A549 (cell line): ENCODE measurements at regions not wholly inside any gene's neighbourhood (a gene's known extent, or its start where the extent isn't known, plus 50 kb on each side); places are given as distances from the start of the nearest gene placed in this dataset.
A peak's percentile ranks its signal among the peaks of the same experiment; 100 is the strongest.

ENCODE experiments used
- ATAC-seq, 2 experiments: fragments of 200-7000 bp in 1 of 2; fragments of >200 bp in 1 of 2; cut with Nextera tagmentation in 1 of 2; cut with Tn5 transposase in 1 of 2; 3 replicates each; pipeline versions ENCODE4 v1.8.0 to v1.9.1; 2018 to 2020; ENCODE audit warnings: mild to moderate bottlenecking in 1 of 2, moderate library complexity in 1 of 2
- CTCF ChIA-PET: fragments of 300-600 bp; sonication (Branson Sonifier 250); formaldehyde crosslinking; extraction: SDS; loops from one replicate; lab custom pipeline; 2021; ENCODE audit warnings: antibody characterized with exemption, inconsistent platforms; lab: Yijun Ruan, JAX
- POLR2A ChIA-PET: fragments of 350-600 bp; formaldehyde crosslinking; extraction: SDS; loops from one replicate; lab custom pipeline; 2021; ENCODE audit warnings: antibody characterized with exemption, inconsistent platforms; lab: Yijun Ruan, JAX
- DNase-seq, 2 experiments: peaks; one replicate each; pipeline versions ENCODE4 v3.0.0 to v3.0.0-alpha.2; 2011 to 2016; ENCODE audit warnings: low read depth in 1 of 2, low spot score in 1 of 2
- FAIRE-seq: peaks from 2 replicates; lab custom pipeline; 2011; peaks lifted over from hg19 to GRCh38; lab: Jason Lieb, UNC
- H3K27ac ChIP-seq, 2 experiments: fragments of >200 bp; sonication (Bioruptor Twin); formaldehyde crosslinking; 3 replicates each; pipeline ENCODE4 v1.5.1; 2016 to 2017
- H3K4me1 ChIP-seq: fragments of >200 bp; sonication (Bioruptor Twin); formaldehyde crosslinking; 3 replicates; pipeline ENCODE4 v1.6.1; 2016
- H3K4me2 ChIP-seq: fragments of >200 bp; sonication (Bioruptor Twin); formaldehyde crosslinking; 3 replicates; pipeline ENCODE4 v1.6.1; 2016
- H3K4me3 ChIP-seq: fragments of >200 bp; sonication (Bioruptor Twin); formaldehyde crosslinking; 3 replicates; pipeline ENCODE4 v1.5.1; 2016
- H3K9me3 ChIP-seq: fragments of >200 bp; sonication (Bioruptor Twin); formaldehyde crosslinking; 3 replicates; pipeline ENCODE4 v1.6.1; 2016
- BCL3 ChIP-seq: fragments of >200 bp; sonication (Bioruptor Twin); formaldehyde crosslinking; IDR thresholded peaks from 3 replicates; pipeline ENCODE4 v1.6.1; 2016
- CEBPB ChIP-seq, 2 experiments: fragments of >200 bp in 1 of 2; sonication (Bioruptor Twin) in 1 of 2; formaldehyde crosslinking in 1 of 2; IDR thresholded peaks; 2 replicates each; pipeline ENCODE4 v1.6.1; 2012 to 2016
- CTCF ChIP-seq: fragments of >200 bp; sonication (Bioruptor Twin); formaldehyde crosslinking; IDR thresholded peaks from 3 replicates; pipeline ENCODE4 v1.5.1; 2016
- E2F6 ChIP-seq: IDR thresholded peaks from 2 replicates; pipeline ENCODE4 v1.6.1; 2012; ENCODE audit warnings: low read depth, borderline replicate concordance
- EP300 ChIP-seq, 2 experiments: fragments of >200 bp; sonication (Bioruptor Twin); formaldehyde crosslinking; IDR thresholded peaks; 2 replicates in 1 of 2; 3 replicates in 1 of 2; pipeline ENCODE4 v1.6.1; 2016 to 2017
- FOSL2 ChIP-seq, 2 experiments: fragments of 450-650 bp in 1 of 2; fragments of >200 bp in 1 of 2; sonication (Bioruptor Twin) in 1 of 2; formaldehyde crosslinking; IDR thresholded peaks; 2 replicates each; pipeline versions ENCODE4 v1.5.0 to v1.6.1; 2016 to 2020; ENCODE audit warnings: mild to moderate bottlenecking in 1 of 2, moderate library complexity in 1 of 2
- FOXS1 ChIP-seq: fragments of 250-450 bp; sonication (Bioruptor Pico); IDR thresholded peaks from 2 replicates; pipeline ENCODE4 v1.5.0; 2020; ENCODE audit warnings: mild to moderate bottlenecking, moderate library complexity
- HDAC2 ChIP-seq: fragments of 200-600 bp; sonication (generic); IDR thresholded peaks from 2 replicates; pipeline ENCODE4 v1.6.1; 2016
- HES2 ChIP-seq: fragments of >200 bp; sonication (Bioruptor Twin); formaldehyde crosslinking; IDR thresholded peaks from 2 replicates; pipeline ENCODE4 v1.6.1; 2016
- HMGXB4 ChIP-seq: fragments of 250-450 bp; sonication (Bioruptor Pico); IDR thresholded peaks from 2 replicates; pipeline ENCODE4 v1.5.0; 2021; ENCODE audit warnings: mild to moderate bottlenecking, moderate library complexity, borderline replicate concordance
- HOXB5 ChIP-seq: fragments of 250-450 bp; sonication (Bioruptor Pico); IDR thresholded peaks from 2 replicates; pipeline ENCODE4 v1.5.0; 2020; ENCODE audit warnings: mild to moderate bottlenecking, moderate library complexity
- JUN ChIP-seq, 2 experiments: fragments of >200 bp; sonication (Bioruptor Twin); formaldehyde crosslinking; IDR thresholded peaks; 2 replicates in 1 of 2; 3 replicates in 1 of 2; pipeline ENCODE4 v1.6.1; 2016 to 2017
- KDM1A ChIP-seq: fragments of 200-600 bp; sonication (generic); IDR thresholded peaks from 2 replicates; pipeline ENCODE4 v1.6.1; 2016; ENCODE audit warnings: low read depth, mild to moderate bottlenecking
- MAFK ChIP-seq: fragments of 450-650 bp; IDR thresholded peaks from 2 replicates; pipeline ENCODE4 v1.6.1; 2014; ENCODE audit not compliant: partially characterized antibody
- MAZ ChIP-seq: fragments of 150-350 bp; IDR thresholded peaks from 2 replicates; pipeline ENCODE4 v1.6.1; 2014; ENCODE audit warnings: antibody characterized with exemption, low read depth, low read length, borderline replicate concordance
- NFE2L2 ChIP-seq: fragments of 150-350 bp; conservative IDR thresholded peaks from 2 replicates; pipeline ENCODE4 v1.6.1; 2014; ENCODE audit warnings: low read length
- PHF8 ChIP-seq: fragments of 200-600 bp; sonication (generic); IDR thresholded peaks from 2 replicates; pipeline ENCODE4 v1.6.1; 2016; ENCODE audit warnings: low read depth, mild to moderate bottlenecking, antibody characterized with exemption, moderate library complexity, borderline replicate concordance
- POLR2A ChIP-seq: IDR thresholded peaks from 2 replicates; pipeline ENCODE4 v1.6.1; 2012; ENCODE audit warnings: mild to moderate bottlenecking, low read length
- RNF2 ChIP-seq: fragments of 200-600 bp; sonication (generic); IDR thresholded peaks from 2 replicates; pipeline ENCODE4 v1.6.1; 2016; ENCODE audit warnings: low read depth, mild to moderate bottlenecking, antibody characterized with exemption, moderate library complexity, borderline replicate concordance
- SREBF2 ChIP-seq: fragments of 450-650 bp; IDR thresholded peaks from 2 replicates; pipeline ENCODE4 v1.6.1; 2014; ENCODE audit warnings: mild to moderate bottlenecking, moderate library complexity
- TP53 ChIP-seq: fragments of 250-450 bp; sonication (Bioruptor Pico); IDR thresholded peaks from 2 replicates; pipeline ENCODE4 v1.5.0; 2021; ENCODE audit warnings: mild to moderate bottlenecking, moderate library complexity
- USF2 ChIP-seq: fragments of 450-650 bp; IDR thresholded peaks from 2 replicates; pipeline ENCODE4 v1.6.1; 2014; ENCODE audit warnings: antibody characterized with exemption
- ZSCAN20 ChIP-seq: fragments of 250-450 bp; sonication (Bioruptor Pico); IDR thresholded peaks from 2 replicates; pipeline ENCODE4 v1.8.0; 2022; ENCODE audit warnings: mild to moderate bottlenecking, moderate library complexity
- WGBS: methylation state at CpG from one replicate; pipeline ENCODE4 v1.1.6; 2017; ENCODE audit errors: missing lambda C conversion rate; 5-methylcytosine and 5-hydroxymethylcytosine counted together

- CTCF ChIA-PET: no interaction called here
- POLR2A ChIA-PET: no interaction called here
- no peak overlapping the region for H3K27ac ChIP-seq
- no peak for ATAC-seq
- H3K4me1 ChIP-seq: no peaks in the 10 kb centered on the region
- H3K9me3 ChIP-seq: no peaks in the 10 kb centered on the region
- no peak for DNase-seq
- TF ChIP-seq KDM1A: no peak
- TF ChIP-seq FOSL2 (IDR thresholded peaks at IDR 0.05): no peak
- TF ChIP-seq FOSL2 (CRISPR knock-in tag; IDR thresholded peaks at IDR 0.05): 0 out of 2 replicates have a peak, but pooled peaks have one; percentile 4
- no peak for FAIRE-seq
- no peak overlapping the region for H3K4me3 ChIP-seq
- no peak overlapping the region for H3K4me2 ChIP-seq
Measured at GRCh38 chr16:73697336-73697735, 599.3 kb upstream of the PSMD7 start.

- no peak for TF ChIP-seq CTCF
- no peak for TF ChIP-seq MAFK
- no peak for TF ChIP-seq HOXB5 (CRISPR knock-in tag)
- no peak for TF ChIP-seq EP300 (IDR thresholded peaks at IDR 0.05)
- TF ChIP-seq NFE2L2: no peak
- TF ChIP-seq BCL3: no peak
- TF ChIP-seq USF2: no peak
- TF ChIP-seq MAZ: no peak
- TF ChIP-seq ZSCAN20: no peak
- no peak for TF ChIP-seq CEBPB (IDR thresholded peaks at IDR 0.05)
- no peak for TF ChIP-seq POLR2A
- no peak for TF ChIP-seq E2F6
- no peak for TF ChIP-seq JUN (IDR thresholded peaks at IDR 0.05)
- Histone ChIP-seq H3K4me2 (no peak overlapping the region), H3K9me3 (no peaks in the 10 kb centered on the region), H3K4me1 (no peaks in the 10 kb centered on the region), H3K27ac (no peak overlapping the region), H3K4me3 (no peak overlapping the region)
- ATAC-seq: no peak
- POLR2A ChIA-PET: no interaction called here
- no peak for FAIRE-seq
- DNase-seq: no peak
- WGBS: 16% methylated on average over 3 of the region's 3 CpGs
- CTCF ChIA-PET: no interaction called here
Measured at GRCh38 chr16:73692861-73693260, 603.8 kb upstream of the PSMD7 start.

GRCh38 chr16:73683804-73684203, 612.8 kb upstream of the PSMD7 start:
- no peak for TF ChIP-seq HMGXB4 (CRISPR knock-in tag)
- no peak for TF ChIP-seq SREBF2
- TF ChIP-seq USF2: no peak
- TF ChIP-seq FOSL2 (IDR thresholded peaks at IDR 0.05): no peak
- TF ChIP-seq FOSL2 (CRISPR knock-in tag; IDR thresholded peaks at IDR 0.05): no peak
- TF ChIP-seq RNF2: no peak
- no peak for TF ChIP-seq HES2
- no peak for TF ChIP-seq PHF8
- TF ChIP-seq HDAC2: no peak
- no peak for TF ChIP-seq FOXS1
- no peak for TF ChIP-seq CTCF
- TF ChIP-seq TP53 (CRISPR knock-in tag): no peak
- H3K9me3 ChIP-seq: no peaks in the 10 kb centered on the region
- H3K27ac ChIP-seq: no peak overlapping the region
- no peak overlapping the region for H3K4me3 ChIP-seq
- H3K4me2 ChIP-seq: no peak overlapping the region
- DNase-seq (no peak), ATAC-seq (no peak), FAIRE-seq (no peak)
- POLR2A ChIA-PET: no interaction called here
- CTCF ChIA-PET: no interaction called here
- no peaks in the 10 kb centered on the region for H3K4me1 ChIP-seq
- 0% methylated on average over 2 of the region's 2 CpGs for WGBS
